Mesenteric fat pad (tissue), 1 donor: ENCODE measurements at regions not wholly inside any gene's neighbourhood (a gene's known extent, or its start where the extent isn't known, plus 50 kb on each side); places are given as distances from the start of the nearest gene placed in this dataset.

Experiments used
- DNase-seq: peaks from one replicate; pipeline ENCODE4 v3.0.0-alpha.2; 2020; ENCODE audit warnings: low spot score
- donor health status: DM: yes; HTN: yes; CAD: no.

DNA sequence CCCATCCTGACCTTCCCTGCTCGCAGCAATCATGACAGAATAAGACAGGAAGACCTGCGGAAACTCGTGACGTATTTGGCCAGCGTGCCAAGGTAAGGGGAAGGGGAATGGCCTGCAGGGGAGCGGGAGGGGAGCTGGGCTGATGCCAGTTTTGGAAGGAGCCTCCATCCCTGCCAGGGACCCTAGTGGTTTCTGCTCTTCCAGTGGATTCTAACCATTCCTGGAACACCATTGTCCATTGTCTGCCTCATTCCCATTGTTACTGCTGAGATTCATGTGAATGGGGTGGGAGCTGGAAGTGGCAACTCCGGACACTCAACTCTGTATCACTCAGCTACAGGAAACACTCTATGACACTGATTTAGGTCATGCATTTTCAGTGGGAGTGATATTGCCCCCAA is 242.9 kb upstream of the ROPN1 start:
- DNase-seq = no peak

DNA sequence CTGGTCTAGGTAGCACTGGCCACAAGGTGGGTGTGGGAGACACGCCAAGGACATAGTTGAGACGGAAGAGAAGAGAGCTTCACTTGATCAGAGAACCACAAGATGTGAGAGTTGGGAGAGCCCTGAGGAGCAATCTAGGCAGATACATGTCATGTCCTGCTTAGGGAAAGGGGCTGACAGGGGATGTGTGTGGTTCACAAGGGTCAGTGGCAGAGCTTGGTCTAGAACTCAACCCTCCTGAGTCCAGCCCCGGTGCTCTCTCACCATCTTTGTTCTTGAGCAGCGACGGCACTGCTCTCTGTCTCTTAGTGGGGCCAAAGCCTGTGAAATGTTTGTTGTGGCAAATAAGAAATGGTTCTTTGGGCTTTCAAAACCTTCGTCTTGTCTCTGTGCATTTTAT is 243.5 kb upstream of the ROPN1 start:
- no peak for DNase-seq

DNA sequence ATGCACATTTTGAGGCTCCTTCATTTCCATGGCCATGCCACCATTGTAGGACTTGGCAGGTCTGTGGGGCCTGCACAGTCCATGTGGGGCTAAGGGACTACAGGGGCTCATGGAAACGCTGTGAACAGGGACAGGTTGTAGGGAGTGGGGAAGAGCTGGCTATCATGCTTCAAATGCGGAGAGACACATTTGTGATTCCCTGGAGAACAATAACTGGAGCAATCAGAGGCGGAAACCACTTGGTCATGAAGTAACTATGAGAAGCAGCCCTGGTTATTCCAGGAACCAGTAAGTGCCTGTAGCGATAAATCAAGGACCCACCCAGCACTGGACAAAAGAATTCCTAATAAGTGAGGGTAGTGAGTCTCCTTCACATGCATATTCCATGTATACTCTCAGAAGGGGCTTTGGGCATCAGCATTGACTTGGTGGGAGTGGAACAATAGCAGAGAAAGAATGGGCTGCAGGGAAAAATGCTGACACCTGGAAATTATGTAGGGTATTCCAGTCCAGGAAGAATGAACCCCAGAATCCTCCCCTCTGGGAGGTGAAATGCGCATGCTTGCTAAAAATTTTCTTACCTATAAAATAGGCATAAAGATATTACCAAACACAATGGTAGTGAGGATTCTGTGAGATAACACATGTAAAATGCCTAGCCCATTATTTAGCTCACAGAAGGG is 251.4 kb upstream of the ROPN1 start:
- DNase-seq = no peak

DNA sequence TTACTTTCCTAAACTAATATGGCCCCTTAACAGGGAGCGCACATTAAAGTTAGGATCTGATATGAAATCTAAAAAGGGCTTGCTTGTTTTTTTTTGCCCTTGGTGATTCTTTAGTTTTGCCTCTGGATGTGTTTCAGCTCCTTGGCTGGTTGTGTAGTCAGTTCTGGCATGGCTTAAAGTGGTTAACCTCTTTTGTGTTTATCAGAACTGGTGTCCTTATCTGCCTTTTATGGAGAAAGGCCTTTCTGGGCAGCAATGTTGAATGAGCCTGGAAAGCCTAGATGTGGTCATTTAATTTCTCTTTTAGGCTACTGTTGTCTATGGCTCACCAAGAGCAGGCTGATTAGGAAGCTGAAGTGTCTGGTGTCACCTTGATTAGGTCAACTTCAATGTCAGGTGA is 254.5 kb upstream of the ROPN1 start:
- no peak for DNase-seq

DNA sequence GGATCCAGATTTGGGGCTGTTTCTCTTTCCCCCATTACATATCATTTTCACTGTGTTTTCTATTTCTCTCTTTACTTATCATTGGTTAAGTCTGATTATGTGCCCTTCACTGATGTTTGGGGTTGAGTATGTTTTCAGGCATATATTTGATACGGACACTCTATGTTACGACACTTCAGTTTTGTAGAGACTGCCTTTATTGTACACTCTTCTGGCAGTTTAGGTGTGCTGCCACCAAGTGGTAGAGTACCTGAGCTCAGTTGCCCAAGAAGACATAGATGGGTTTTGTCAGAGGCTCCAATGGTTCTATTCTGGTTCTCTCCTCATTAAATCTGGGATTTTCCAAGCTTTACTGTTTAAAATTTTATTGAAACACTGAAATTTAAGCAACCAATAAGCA is 255.0 kb upstream of the ROPN1 start:
- DNase-seq = no peak

DNA sequence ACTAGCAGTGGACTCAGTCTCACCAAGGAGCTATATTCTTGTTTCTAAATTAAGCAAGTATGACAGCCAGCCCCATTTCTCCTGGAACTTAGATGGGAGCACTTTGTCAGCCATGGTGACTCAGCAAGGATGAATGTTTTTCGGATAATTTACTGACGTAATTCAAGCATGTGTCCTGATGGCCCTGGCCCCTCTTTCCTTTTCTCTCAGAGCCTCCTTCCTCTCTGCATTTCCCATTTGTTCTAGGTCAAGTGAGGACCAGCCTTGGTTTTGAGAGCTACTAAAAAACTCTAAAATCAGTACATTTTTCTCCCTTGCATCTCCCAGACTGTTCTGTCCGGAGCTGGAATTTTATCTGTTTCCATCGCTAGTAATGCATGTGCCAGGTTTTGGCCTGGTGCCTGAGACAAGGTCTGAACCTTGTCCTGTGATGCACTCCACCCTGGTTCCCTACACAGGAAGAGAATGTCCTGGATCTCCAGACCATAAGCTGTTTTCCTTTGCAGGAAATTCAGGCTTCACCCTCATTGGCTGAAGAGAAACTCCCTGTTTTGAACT is 256.6 kb upstream of the ROPN1 start:
- no peak for DNase-seq

DNA sequence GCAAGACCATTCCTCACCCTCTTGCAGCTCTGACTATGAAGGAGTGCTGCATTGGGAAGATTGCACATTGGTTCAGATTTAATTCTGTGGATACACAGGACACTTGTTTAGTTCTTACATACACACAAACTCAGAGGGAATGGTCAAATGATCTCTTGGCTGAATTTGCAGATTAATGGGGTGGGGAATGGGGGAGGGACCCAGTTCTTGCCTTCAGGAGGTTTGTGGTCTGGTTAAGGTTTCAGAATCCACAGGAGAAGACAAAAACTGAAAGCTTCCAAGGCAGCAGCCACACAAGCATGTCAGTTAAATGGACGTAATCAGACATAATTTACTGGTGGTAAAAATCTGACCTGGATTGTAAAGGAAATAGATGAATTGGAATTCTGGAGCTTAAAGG is 257.1 kb upstream of the ROPN1 start:
- no peak for DNase-seq

DNA sequence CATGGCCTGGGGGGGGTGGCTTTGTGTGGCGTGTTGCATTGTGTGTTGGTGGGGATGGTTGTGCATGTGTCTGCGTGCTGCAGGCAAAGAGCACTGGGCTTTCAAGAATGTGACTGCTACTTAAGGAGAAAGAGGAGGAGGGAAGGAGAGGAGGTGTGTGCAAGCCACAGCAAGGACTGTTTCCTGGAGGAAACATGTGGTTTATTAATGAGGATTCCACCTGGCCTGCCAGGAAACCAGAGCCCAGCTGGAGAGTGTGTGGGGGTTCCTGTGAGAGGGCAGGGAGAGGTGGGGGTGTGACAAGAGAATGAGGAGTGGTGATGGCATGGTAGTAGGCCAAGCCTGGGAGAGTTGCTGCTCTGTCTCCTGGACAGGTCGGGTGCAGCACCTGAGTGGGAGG is 258.1 kb upstream of the ROPN1 start:
- no peak for DNase-seq

DNA sequence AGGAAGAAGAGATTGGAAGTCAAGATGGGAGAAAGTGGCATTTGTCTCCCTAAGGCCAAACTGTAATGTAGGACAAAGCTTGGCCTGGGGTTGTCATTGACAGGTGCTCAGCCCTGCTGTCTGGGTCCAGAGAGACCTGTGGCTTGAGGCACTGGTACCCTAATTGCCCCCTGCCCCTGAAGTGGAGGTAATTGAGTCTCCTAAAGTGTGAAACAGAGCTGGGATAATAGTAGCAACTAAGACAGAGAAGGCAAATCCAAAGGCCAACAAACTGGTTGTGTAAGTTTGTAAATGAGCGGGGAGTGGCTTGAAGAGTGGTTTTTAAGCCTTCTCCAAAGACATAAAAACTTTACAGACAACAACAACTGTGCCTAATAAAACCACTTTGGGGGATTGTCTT is 264.2 kb upstream of the ROPN1 start:
- no peak for DNase-seq

DNA sequence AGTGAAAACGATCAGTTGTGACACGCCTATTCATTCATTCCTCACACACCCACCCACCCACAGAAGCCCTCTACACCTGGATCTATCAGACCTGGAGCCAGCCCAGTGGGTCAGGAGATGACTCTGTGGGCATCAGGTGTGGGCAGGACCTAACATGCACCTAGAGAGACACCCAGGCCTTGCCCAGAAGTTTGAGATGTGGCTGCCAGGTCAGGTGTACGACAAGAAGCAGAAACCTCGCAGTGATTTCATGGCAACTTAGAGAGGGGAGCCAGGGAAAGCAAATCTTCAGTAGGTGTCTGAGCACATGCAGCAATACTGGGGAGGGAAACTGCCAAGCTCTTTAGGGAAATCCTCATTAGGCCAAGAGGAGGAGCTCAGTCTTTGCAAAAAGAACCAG is 264.7 kb upstream of the ROPN1 start:
- no peak for DNase-seq

DNA sequence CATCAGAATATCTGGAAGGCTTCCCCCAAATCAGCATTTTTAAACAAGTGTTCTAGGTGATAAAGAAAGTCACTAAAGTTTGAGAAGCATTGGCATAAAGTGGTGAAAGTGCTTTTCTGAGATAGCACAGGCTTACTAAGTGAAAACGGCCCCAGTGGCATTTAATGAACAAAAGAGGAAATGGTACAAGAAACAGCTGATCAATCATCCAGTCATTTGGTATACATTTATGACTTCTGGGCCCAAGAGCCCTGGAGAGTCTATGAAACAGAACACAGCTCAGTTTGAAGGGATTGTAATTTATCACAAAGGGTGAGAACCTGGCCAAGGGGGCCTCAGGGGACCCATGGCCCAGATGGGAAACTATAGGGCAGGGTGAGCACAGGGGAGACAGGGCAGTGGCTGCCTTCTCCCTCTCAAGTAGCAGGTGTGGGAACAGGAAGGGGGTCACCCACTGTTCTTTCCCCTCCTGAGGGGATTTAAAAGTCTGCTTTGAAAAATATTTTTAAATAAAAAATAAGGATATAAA is 265.5 kb upstream of the ROPN1 start:
- DNase-seq = no peak

DNA sequence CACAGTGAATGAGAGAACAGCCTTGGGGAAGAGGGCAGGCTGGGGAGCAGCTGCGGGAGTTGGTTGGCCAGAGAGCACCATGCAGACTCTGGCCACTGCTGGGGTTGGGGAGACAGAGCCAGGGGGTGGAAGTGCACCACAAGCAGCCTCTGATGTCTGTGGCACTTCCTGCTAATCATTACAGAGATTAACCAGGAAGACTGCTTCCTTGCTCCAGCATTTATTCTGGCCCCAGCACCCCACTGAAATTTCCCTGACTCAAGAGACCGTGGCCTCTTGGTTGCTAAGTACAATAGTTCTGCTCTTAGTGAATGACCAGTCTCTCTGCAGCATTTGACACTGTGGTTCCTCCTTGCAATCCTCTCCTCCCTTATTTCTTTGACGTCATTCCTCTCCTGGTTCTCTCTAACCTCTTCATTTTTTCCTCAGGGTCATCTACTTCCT is 266.2 kb upstream of the ROPN1 start:
- DNase-seq = no peak

DNA sequence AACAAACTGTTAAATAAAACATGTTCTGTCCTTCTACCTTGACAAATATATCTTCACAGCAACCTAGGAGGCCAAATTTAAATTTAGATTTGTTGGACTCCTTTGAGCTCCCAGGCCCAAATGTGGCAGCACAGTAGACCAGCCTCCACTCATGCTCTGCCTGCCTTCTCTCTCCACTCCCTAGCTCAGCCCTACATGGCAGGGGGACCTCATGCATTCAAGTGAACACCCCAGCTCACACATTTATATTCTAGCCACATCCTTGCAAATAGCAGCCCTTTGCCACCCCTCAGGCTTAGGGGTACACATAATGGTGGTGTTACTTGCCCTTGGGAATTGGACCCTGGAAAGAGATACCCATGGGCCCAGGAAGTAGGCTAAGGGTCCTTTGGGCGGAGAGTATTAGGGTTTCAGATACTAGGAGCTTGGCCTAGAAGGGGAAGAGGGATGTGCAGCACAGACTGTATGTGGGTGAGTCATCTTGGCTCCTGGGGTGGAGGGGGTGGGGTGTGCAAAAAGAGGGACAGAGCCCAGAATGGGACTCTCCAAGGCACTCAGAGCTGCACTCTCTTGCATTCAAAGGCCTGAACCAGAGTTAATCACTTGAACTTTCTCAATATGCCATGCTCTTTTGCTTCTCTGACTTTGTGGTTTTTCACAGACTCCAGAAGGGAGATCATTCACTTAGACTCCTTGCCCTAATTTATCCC is 268.4 kb upstream of the ROPN1 start:
- no peak for DNase-seq

DNA sequence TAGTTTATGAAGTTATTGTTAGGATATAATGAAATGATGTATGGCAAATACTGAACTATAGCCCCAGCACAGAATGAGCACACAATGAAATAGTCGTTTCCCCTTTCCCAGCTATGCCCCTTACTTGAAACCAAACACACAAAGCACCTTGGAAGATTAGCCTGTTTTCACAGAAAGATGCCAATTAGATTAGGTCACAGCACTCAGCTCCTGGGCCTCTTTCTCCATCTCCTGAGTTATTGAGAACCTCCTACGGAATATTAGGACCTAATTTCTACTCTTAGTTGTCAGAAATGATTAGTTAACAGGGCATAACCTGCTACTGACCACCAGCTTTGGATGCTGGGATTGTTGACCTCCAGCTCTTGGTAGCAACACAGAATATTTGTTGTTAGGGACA is 269.4 kb upstream of the ROPN1 start:
- no peak for DNase-seq

DNA sequence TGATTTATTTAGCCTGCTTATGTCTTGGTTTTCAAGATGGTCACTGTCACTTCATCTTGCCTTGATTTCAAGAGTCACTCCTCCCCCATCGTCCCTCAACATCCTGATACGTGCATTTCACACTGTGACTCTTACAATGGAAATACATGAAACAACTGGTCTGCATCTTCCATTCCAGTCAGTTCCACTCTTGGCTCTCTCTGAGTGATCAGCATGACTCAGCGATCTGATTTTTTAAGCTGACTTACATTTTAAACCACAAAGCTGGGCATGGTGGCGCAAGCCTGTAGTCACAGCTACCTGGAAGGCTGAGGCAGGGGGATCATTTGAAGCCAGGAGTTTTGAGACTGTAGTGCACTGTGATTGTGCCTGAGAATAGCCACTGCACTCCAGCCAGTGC is 271.2 kb upstream of the ROPN1 start:
- DNase-seq = no peak

DNA sequence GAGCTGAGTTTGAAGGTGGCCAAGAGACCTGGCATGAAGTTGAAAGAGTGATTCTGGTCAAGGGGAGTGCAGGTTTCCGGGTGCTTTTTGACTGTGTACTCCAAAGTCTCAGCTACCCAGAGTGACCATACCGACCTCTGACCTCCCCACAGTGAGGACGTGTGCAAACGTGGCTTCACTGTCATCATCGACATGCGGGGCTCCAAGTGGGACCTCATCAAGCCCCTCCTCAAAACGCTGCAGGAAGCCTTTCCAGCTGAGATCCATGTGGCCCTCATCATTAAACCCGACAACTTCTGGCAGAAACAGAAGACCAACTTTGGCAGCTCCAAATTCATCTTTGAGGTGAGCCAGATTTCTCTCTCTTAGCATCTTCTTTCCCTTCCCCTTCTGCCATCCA is 272.4 kb upstream of the ROPN1 start:
- no peak for DNase-seq

DNA sequence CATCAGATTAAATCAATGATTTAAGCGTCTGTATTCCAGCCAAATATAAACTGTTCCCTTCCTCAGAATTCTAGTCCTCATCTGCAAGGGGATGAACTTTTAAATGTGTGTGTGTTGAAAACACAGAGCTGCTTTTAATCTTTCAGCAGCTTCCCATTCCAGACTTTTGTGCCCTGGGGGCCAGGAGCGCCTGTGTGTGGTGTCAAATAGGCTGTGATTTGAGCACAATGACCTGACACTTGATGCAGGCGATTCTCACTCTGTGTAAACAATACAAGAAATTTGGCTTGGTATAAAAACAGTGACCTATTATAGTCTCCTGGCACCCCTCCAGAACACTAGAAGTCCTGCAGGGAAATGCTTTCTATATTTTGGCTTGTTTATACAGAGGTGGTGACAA is 274.6 kb upstream of the ROPN1 start:
- DNase-seq = no peak

DNA sequence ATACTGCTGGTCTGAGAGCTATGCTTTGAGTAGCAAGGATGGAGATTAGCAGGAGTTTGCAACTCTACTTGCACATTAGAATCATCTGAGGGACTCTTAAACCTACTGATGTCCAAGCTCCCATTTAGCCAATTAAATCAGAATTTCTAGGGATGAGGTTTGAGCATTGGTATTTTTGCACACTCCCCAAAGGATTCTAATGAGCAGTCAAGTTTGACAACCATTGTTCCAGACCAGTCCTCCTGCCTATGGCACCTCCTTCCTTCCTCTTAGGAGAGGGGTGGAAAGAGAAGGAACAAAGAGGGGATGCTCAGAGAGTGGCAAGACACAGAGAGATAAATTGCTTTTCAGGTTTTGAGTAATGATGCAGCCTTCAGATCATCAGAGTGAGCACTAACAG is 275.5 kb upstream of the ROPN1 start:
- no peak for DNase-seq

DNA sequence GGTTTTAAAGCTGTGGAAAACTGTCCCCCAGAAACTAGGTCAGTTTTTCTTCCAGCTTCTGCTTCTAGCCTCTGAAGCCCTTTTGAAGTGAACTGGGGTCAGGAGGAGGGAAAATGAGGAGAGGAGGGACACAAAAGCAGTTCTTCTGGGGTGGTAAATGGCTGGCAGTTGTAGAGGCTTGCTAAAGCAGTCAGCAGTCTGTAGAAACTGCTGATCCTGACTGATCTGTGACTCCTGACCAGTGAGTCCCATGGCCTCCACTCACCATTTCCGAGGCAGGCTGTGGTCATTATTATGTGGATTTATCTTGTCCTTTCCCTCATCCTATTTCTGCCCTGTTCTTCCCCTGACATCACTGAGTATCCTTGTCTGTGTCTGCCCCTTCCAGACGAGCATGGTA is 276.4 kb upstream of the ROPN1 start:
- no peak for DNase-seq

DNA sequence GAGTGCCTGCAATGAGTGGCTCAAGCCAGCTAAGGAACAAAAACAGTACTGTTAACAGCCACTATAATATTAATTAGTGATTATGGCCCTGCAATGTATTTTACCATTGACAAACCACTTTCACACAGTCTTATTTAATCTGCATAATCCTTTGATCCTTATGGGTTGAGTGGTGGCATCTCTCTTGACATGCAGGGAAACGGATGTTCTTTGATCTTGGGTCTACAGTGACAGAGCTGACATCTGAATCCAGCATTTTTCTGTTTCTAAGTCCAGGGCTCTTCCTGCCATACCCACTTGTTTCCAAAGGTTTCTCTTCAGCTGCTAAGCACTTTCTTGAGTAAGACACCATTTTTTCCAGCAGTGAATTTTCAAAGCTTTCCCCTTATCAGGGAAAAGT is 277.7 kb upstream of the ROPN1 start:
- DNase-seq = no peak

DNA sequence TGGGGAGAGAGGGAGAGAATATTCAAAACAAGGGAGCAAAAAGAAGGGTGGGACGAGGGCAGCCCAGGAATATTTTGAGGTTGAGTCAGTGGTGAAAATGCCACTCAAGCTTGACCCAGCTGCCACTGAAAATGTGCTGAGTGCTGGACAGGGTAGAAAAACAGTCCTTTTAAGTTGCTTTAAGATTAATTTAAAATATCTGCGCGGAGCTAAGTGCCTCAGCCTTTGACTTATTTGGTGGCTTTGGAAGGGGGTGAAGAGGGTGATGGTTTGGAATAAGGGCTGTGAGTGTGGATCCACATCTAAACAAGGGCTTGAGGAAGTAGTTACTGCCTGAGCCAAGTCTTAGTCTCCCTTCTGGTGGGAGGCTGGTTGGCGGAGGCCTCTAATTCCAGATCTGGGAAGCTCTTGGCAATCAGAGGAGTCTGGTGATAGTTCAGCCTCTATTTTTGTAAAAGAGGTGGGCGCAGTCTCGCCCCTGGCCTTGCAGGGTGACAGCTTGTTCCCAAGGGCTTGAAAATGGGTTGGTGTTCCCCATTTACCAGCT is 280.8 kb upstream of the ROPN1 start:
- DNase-seq = no peak

DNA sequence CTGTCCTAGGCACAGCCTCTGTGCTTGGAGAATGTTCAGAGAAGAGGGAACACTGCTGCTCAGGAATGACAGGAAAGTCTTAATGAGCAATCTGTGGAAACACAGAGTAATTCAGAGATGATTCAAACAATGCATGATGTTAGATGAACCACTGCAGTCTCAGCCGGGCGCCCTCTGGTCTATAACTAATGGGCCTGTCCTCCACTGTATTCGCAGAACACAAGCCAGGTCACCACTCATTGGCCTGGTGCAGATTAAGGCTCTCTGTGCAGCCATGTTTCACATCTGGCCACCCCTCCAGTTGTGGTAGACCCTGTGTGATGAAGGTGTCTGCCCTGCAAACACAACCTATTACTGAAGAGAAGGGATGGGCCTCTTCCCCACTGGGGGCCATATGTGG is 281.7 kb upstream of the ROPN1 start:
- no peak for DNase-seq

DNA sequence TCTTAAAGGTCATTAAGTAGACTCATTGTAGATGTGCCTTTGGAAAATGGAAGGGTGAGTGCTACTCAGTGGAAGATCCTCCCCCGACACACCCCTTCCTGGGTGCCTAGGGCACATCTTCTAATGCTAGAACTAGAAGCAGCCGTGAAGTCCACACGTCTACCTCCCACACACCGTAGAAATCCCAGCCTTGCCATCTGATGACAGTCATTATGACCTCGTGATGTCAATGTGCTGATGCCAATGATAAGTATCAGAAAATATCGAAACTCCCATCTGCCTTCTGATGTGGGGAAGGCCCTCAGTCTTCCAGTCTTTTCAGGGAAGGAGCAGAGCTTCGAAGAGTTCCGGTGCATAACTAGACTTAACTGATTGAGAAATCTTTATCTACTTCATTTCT is 282.1 kb upstream of the ROPN1 start:
- DNase-seq = no peak
